CD14-positive monocyte (primary cell): ENCODE measurements at regions not wholly inside any gene's neighbourhood (a gene's known extent, or its start where the extent isn't known, plus 50 kb on each side); places are given as distances from the start of the nearest gene placed in this dataset.

Experiments used
- DNase-seq, 3 donors: peaks; one replicate each; pipeline ENCODE4 v3.0.0-alpha.2; 2011 to 2022
- H2AFZ ChIP-seq: 2 replicates; pipeline ENCODE4 v1.6.0; 2012; ENCODE audit warnings: mild to moderate bottlenecking, low read depth, low read length, inconsistent platforms; ENCODE audit not compliant: insufficient read depth, poor library complexity, severe bottlenecking
- H3K27ac ChIP-seq, 2 donors: 1 replicate in 1 of 2; 2 replicates in 1 of 2; pipeline ENCODE4 v1.5.1; 2012 to 2013; ENCODE audit warnings: low read length in 2 of 2, control low read depth in 1 of 2, inconsistent platforms in 1 of 2, low read depth in 1 of 2, mild to moderate bottlenecking in 1 of 2
- H3K27me3 ChIP-seq, 2 donors: one replicate each; pipeline versions ENCODE4 v1.6.0 to v1.6.1; 2011 to 2013; ENCODE audit warnings: low read length in 2 of 2; ENCODE audit not compliant: control insufficient read depth in 2 of 2, insufficient read depth in 2 of 2
- H3K36me3 ChIP-seq, 2 donors: replicated peaks in 1 of 2; 1 replicate in 1 of 2; 2 replicates in 1 of 2; pipeline versions ENCODE4 v1.5.1 to v1.6.1; 2012 to 2013; ENCODE audit warnings: low read length in 2 of 2, control low read depth in 1 of 2, inconsistent platforms in 1 of 2, mild to moderate bottlenecking in 1 of 2; ENCODE audit not compliant: insufficient read depth in 2 of 2, control insufficient read depth in 1 of 2
- H3K4me1 ChIP-seq, 2 donors: 1 replicate in 1 of 2; 2 replicates in 1 of 2; pipeline versions ENCODE4 v1.5.1 to v1.6.1; 2012 to 2013; ENCODE audit warnings: low read length in 2 of 2, control low read depth in 1 of 2, inconsistent platforms in 1 of 2, mild to moderate bottlenecking in 1 of 2, moderate library complexity in 1 of 2; ENCODE audit not compliant: insufficient read depth in 2 of 2, control insufficient read depth in 1 of 2
- H3K4me2 ChIP-seq: replicated peaks from 2 replicates; pipeline ENCODE3; 2012; ENCODE audit warnings: low read length, moderate library complexity, mild to moderate bottlenecking; ENCODE audit not compliant: poor library complexity, severe bottlenecking; ENCODE audit errors: extremely low read depth
- H3K4me3 ChIP-seq, 3 experiments: fragments of 200-600 bp in 1 of 3; sonication (generic) in 1 of 3; replicated peaks in 1 of 3; 1 replicate in 2 of 3; 2 replicates in 1 of 3; pipeline ENCODE4 v1.5.1; 2011 to 2013; ENCODE audit warnings: low read length in 3 of 3, mild to moderate bottlenecking in 3 of 3, control low read depth in 2 of 3, low read depth in 2 of 3, inconsistent platforms in 1 of 3, moderate library complexity in 1 of 3
- H3K79me2 ChIP-seq: 2 replicates; pipeline ENCODE4 v1.6.0; 2012; ENCODE audit warnings: mild to moderate bottlenecking, control low read depth, inconsistent platforms, low read length, moderate library complexity; ENCODE audit not compliant: insufficient read depth
- H3K9ac ChIP-seq: 2 replicates; pipeline ENCODE4 v1.6.0; 2017; ENCODE audit warnings: low read length, mild to moderate bottlenecking; ENCODE audit not compliant: insufficient read depth, poor library complexity, severe bottlenecking
- H3K9me3 ChIP-seq, 2 donors: replicated peaks in 1 of 2; 1 replicate in 1 of 2; 2 replicates in 1 of 2; pipeline versions ENCODE4 v1.5.1 to v1.6.1; 2012 to 2013; ENCODE audit warnings: low read length in 2 of 2, control low read depth in 1 of 2; ENCODE audit not compliant: control insufficient read depth in 1 of 2, insufficient read depth in 1 of 2
- H4K20me1 ChIP-seq: 2 replicates; pipeline ENCODE4 v1.6.0; 2012; ENCODE audit warnings: mild to moderate bottlenecking, low read length, control low read depth, moderate library complexity; ENCODE audit not compliant: insufficient read depth
- H3K27ac Mint-ChIP-seq, 7 donors: one replicate each; pipeline ENCODE4 v1.8.0; 2020; ENCODE audit warnings: mild to moderate bottlenecking in 7 of 7, mixed read lengths in 7 of 7, moderate library complexity in 6 of 7, inconsistent platforms in 2 of 7
- H3K27me3 Mint-ChIP-seq, 3 donors: one replicate each; pipeline ENCODE4 v1.8.0; 2021 to 2022; ENCODE audit warnings: low read depth in 3 of 3, mild to moderate bottlenecking in 3 of 3, mixed read lengths in 3 of 3, moderate library complexity in 3 of 3, inconsistent platforms in 1 of 3
- H3K36me3 Mint-ChIP-seq, 2 donors: one replicate each; pipeline ENCODE4 v1.8.0; 2020; ENCODE audit warnings: mixed read lengths in 2 of 2, inconsistent platforms in 1 of 2, mild to moderate bottlenecking in 1 of 2
- H3K4me1 Mint-ChIP-seq: one replicate; pipeline ENCODE4 v1.8.0; 2020; ENCODE audit warnings: mild to moderate bottlenecking, mixed read lengths
- H3K4me3 Mint-ChIP-seq, 2 donors: one replicate each; pipeline ENCODE4 v1.8.0; 2020; ENCODE audit warnings: mild to moderate bottlenecking in 2 of 2, mixed read lengths in 2 of 2, moderate library complexity in 1 of 2
- H3K9me3 Mint-ChIP-seq, 7 donors: one replicate each; pipeline ENCODE4 v1.8.0; 2020 to 2022; ENCODE audit warnings: mixed read lengths in 7 of 7, mild to moderate bottlenecking in 6 of 7, moderate library complexity in 6 of 7, inconsistent platforms in 2 of 7
- WGBS: methylation state at CpG from one replicate; pipeline ENCODE4 v1.1.5; 2013; ENCODE audit warnings: missing lambda C conversion rate; ENCODE audit not compliant: insufficient coverage; 5-methylcytosine and 5-hydroxymethylcytosine counted together
- intact Hi-C, 2 donors: fragments of 100-400 bp; cut with micrococcal nuclease; formaldehyde crosslinking; loops; one replicate each; pipeline versions ENCODE4 v1.15.0 to v1.15.1; 2023
- TF ChIP-seq, protein P1 (sequence below): fragments of 200-600 bp; IDR thresholded peaks from one replicate; pipeline ENCODE4 v1.8.0; 2022; ENCODE audit warnings: antibody characterized with exemption, mild to moderate bottlenecking

DNA sequence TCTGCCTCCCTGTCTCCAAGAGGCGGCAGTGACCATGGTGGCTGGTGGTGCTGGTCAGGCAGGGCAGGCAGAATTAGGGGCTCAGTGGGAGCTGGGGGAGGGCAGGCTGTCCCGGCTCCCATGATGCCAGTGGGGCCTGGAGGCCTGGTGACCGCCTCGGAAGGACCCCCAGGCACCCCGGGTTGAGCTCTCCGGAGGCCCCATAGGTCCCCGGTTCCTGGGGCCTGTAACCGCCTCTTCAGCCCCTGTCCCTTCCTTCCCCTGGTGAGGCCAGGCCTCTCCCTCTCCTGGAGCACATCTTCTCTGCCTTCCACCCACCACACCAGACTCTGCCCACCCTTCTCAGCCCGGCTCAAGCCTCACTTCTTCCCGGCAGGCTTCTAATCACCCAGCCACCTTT is 117.7 kb upstream of the GSC start:
- TF ChIP-seq, protein P1, sequence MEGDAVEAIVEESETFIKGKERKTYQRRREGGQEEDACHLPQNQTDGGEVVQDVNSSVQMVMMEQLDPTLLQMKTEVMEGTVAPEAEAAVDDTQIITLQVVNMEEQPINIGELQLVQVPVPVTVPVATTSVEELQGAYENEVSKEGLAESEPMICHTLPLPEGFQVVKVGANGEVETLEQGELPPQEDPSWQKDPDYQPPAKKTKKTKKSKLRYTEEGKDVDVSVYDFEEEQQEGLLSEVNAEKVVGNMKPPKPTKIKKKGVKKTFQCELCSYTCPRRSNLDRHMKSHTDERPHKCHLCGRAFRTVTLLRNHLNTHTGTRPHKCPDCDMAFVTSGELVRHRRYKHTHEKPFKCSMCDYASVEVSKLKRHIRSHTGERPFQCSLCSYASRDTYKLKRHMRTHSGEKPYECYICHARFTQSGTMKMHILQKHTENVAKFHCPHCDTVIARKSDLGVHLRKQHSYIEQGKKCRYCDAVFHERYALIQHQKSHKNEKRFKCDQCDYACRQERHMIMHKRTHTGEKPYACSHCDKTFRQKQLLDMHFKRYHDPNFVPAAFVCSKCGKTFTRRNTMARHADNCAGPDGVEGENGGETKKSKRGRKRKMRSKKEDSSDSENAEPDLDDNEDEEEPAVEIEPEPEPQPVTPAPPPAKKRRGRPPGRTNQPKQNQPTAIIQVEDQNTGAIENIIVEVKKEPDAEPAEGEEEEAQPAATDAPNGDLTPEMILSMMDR = no peak
- no peaks in the 10 kb centered on the region for H3K4me1 Mint-ChIP-seq
- Histone ChIP-seq H2AFZ (no peak overlapping the region), H3K4me1 (no peaks in the 10 kb centered on the region), H3K9ac (no peak overlapping the region), H3K9me3 (no peaks in the 10 kb centered on the region), H3K4me3 (no peak overlapping the region), H3K27me3 (no peaks in the 10 kb centered on the region), H4K20me1 (no peaks in the 10 kb centered on the region), H3K79me2 (no peaks in the 10 kb centered on the region), H3K4me2 (no peak overlapping the region), H3K27ac (no peak overlapping the region), H3K36me3 (no peaks in the 10 kb centered on the region)
- H3K27me3 Mint-ChIP-seq = peaks cover 0 to 4% (median 4%) of the 10 kb centered on the region in 3 donors
- peaks cover 0 to 2% (median 0%) of the 10 kb centered on the region in 7 donors for H3K9me3 Mint-ChIP-seq
- H3K4me3 Mint-ChIP-seq = no peak overlapping the region
- intact Hi-C loops = no loop called here
- H3K27ac Mint-ChIP-seq = no peak overlapping the region
- no peak for DNase-seq
- WGBS = 94% methylated on average over 10 of the region's 10 CpGs
- H3K36me3 Mint-ChIP-seq = no peaks in the 10 kb centered on the region

DNA sequence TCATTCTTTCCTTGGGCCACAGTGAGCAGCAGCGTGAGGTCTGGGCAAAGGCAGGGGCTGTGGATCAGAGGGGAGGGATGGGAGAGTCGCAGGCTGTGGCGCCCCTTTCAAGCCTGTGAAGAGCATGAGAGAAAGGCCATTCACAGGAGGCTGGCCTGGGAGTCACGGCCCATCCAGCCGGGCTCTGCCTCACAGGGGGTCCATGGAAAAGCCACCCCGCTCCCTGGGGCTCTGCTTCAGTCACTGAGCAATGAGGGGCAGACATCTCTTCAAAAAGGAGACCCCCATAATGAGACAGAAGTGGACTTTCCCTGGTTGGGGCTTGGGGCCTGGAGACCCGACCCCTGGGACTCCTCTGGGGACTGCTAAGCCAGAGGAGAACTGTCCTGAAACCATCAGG is 117.0 kb upstream of the GSC start:
- H3K4me3 Mint-ChIP-seq = no peak overlapping the region
- TF ChIP-seq, protein P1 = no peak
- H3K27me3 Mint-ChIP-seq = peaks cover 0 to 6% (median 2%) of the 10 kb centered on the region in 3 donors
- H3K27ac ChIP-seq = no peak overlapping the region
- no peak overlapping the region for H3K9ac ChIP-seq
- no peaks in the 10 kb centered on the region for H3K9me3 ChIP-seq
- peaks cover 0 to 2% (median 0%) of the 10 kb centered on the region in 7 donors for H3K9me3 Mint-ChIP-seq
- no peak for DNase-seq
- 89% methylated on average over 3 of the region's 7 CpGs for WGBS
- H3K36me3 Mint-ChIP-seq = no peaks in the 10 kb centered on the region
- no peak overlapping the region for H3K27ac Mint-ChIP-seq
- no peaks in the 10 kb centered on the region for H4K20me1 ChIP-seq
- no peaks in the 10 kb centered on the region for H3K4me1 ChIP-seq
- no peaks in the 10 kb centered on the region for H3K36me3 ChIP-seq
- no peak overlapping the region for H2AFZ ChIP-seq
- no peaks in the 10 kb centered on the region for H3K79me2 ChIP-seq
- H3K4me3 ChIP-seq = no peak overlapping the region
- H3K4me2 ChIP-seq = no peak overlapping the region
- intact Hi-C loops = no loop called here
- H3K27me3 ChIP-seq = no peaks in the 10 kb centered on the region
- H3K4me1 Mint-ChIP-seq = no peaks in the 10 kb centered on the region
